ENCODE measurements at regions not wholly inside any gene's neighbourhood (a gene's known extent, or its start where the extent isn't known, plus 50 kb on each side); places are given as distances from the start of the nearest gene placed in this dataset.

DNA sequence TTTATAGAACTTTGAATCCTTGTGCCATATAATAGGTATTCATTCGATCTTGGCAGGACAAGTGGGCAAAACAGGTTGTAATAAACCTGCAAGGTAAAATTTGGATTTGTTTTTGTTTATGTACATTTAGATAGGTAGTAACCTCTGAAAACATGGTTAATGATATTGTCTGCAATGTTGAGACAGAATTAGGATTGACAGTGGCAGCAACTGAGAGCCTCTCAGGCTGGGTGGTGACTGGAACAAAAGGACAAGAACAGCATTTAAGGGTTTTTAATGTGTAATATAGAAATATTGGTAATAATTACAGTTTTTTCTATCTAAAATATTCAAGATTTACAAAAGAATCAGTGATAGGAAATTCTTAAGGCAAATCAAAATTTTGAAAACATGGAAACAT, 382.0 kb downstream of the TFAP2B start:
- no peak for TF ChIP-seq EZH2 (IDR thresholded peaks at IDR 0.05; ENCODE audit: low read length, missing control alignments)
- TF ChIP-seq, protein P1, sequence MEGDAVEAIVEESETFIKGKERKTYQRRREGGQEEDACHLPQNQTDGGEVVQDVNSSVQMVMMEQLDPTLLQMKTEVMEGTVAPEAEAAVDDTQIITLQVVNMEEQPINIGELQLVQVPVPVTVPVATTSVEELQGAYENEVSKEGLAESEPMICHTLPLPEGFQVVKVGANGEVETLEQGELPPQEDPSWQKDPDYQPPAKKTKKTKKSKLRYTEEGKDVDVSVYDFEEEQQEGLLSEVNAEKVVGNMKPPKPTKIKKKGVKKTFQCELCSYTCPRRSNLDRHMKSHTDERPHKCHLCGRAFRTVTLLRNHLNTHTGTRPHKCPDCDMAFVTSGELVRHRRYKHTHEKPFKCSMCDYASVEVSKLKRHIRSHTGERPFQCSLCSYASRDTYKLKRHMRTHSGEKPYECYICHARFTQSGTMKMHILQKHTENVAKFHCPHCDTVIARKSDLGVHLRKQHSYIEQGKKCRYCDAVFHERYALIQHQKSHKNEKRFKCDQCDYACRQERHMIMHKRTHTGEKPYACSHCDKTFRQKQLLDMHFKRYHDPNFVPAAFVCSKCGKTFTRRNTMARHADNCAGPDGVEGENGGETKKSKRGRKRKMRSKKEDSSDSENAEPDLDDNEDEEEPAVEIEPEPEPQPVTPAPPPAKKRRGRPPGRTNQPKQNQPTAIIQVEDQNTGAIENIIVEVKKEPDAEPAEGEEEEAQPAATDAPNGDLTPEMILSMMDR (conservative IDR thresholded peaks at IDR 0.05 in 1 of 2, IDR thresholded peaks at IDR 0.05 in 1 of 2; ENCODE audit: low read depth in 1 of 2, low read length in 2 of 2) = no peak
